Neural progenitor cell (in vitro differentiated cells): ENCODE measurements at regions not wholly inside any gene's neighbourhood (a gene's known extent, or its start where the extent isn't known, plus 50 kb on each side); places are given as distances from the start of the nearest gene placed in this dataset.

Experiments used
- CTCF ChIP-seq: fragments of 200-600 bp; sonication (generic); IDR thresholded peaks from 2 replicates; pipeline ENCODE4 v1.5.1; 2017; ENCODE audit warnings: antibody characterized with exemption, mild to moderate bottlenecking
- EZH2phosphoT487 ChIP-seq: fragments of 200-600 bp; sonication (generic); IDR thresholded peaks from 2 replicates; pipeline ENCODE4 v1.6.1; 2017; ENCODE audit warnings: antibody characterized with exemption

GRCh38 chr3:77869423-77869822, 829.5 kb downstream of the ROBO2 start:
- TF ChIP-seq CTCF (no peak), EZH2phosphoT487 (no peak)
